ENCODE measurements at regions not wholly inside any gene's neighbourhood (a gene's known extent, or its start where the extent isn't known, plus 50 kb on each side); places are given as distances from the start of the nearest gene placed in this dataset.

- Mint-ChIP-seq H3K27ac (no peak overlapping the region), H3K4me3 (no peak overlapping the region), H3K36me3 (ENCODE audit: low read depth) (no peaks in the 10 kb centered on the region), H3K9me3 (no peaks in the 10 kb centered on the region), H3K4me1 (ENCODE audit: low read depth) (peaks cover 3% of the 10 kb centered on the region), H3K27me3 (peaks cover 25% of the 10 kb centered on the region)
- no peak for DNase-seq
Measured at GRCh38 chr5:155953335-155953734, 373.6 kb upstream of the SGCD start.

DNA sequence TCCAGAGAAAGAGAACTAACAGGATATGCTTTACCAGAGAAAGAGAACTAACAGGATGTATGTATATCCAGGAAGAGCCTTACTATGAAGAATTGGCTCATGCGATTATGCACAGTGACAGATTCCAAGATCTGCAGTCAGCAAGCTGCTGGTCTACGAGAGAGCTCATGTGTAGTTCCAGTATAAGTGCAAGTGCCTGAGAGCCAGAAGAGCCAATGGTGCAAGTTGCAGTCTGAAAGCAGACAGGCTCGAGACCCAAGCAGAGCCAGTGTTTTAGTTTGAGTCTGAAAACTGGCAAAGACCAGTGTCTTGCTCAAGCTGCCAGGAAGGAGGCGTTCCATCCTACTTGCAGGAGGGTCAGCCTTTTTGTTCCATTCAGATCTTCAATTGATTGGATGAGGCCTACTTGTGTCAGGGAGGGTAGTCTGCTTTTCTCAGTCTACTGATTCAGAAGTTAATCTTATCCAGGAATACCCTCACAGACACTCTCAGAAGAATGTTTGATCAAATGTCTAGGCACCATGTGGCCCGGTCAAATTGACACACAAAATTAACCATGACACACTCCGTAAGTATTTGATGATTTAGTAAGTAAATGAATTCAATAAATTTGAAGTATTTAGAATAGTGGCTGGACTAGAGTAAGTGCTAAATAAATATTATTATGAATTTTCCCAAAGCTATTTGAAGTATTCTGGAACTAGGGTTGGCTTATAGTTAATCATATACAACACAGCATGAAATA lies 372.1 kb upstream of the SGCD start:
- H3K36me3 Mint-ChIP-seq (ENCODE audit: low read depth): no peaks in the 10 kb centered on the region
- H3K27me3 Mint-ChIP-seq: peaks cover 15% of the 10 kb centered on the region
- H3K9me3 Mint-ChIP-seq: no peaks in the 10 kb centered on the region
- DNase-seq: no peak
- no peak overlapping the region for H3K4me3 Mint-ChIP-seq
- H3K27ac Mint-ChIP-seq: no peak overlapping the region
- peaks cover 3% of the 10 kb centered on the region for H3K4me1 Mint-ChIP-seq (ENCODE audit: low read depth)

- no peaks in the 10 kb centered on the region for H3K9me3 Mint-ChIP-seq
- no peaks in the 10 kb centered on the region for H3K36me3 Mint-ChIP-seq (ENCODE audit: low read depth)
Measured at GRCh38 chr5:155957884-155958283, 369.1 kb upstream of the SGCD start.

DNA sequence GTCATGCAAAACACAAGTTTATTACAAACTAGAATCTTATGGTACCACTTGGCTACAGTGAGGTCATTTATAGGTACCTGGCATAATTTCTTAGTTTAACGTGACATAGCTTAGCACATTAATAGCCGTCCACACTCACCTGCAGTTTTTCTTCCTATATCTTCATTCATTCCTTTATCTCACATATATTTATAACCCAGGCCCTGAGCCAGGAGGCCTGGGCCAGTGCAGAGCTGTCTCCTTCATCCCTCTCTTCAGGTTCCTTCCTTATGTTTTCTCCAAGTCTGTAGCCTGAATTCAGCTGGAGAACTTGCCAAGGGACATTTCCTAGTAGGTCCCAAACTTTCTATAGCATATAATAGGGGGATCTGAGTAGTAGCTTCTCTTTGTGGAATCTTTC lies 367.9 kb upstream of the SGCD start:
- Mint-ChIP-seq H3K4me3 (no peak overlapping the region), H3K9me3 (no peaks in the 10 kb centered on the region), H3K27ac (no peak overlapping the region), H3K36me3 (ENCODE audit: low read depth) (no peaks in the 10 kb centered on the region), H3K27me3 (peaks cover 3% of the 10 kb centered on the region), H3K4me1 (ENCODE audit: low read depth) (no peaks in the 10 kb centered on the region)
- no peak for DNase-seq

More at GRCh38 chr5:155957884-155958283, 369.1 kb upstream of the SGCD start:
- Mint-ChIP-seq H3K27me3 (peaks cover 7% of the 10 kb centered on the region), H3K27ac (no peak overlapping the region), H3K4me1 (ENCODE audit: low read depth) (peaks cover 3% of the 10 kb centered on the region), H3K4me3 (no peak overlapping the region)
- DNase-seq: no peak

DNA sequence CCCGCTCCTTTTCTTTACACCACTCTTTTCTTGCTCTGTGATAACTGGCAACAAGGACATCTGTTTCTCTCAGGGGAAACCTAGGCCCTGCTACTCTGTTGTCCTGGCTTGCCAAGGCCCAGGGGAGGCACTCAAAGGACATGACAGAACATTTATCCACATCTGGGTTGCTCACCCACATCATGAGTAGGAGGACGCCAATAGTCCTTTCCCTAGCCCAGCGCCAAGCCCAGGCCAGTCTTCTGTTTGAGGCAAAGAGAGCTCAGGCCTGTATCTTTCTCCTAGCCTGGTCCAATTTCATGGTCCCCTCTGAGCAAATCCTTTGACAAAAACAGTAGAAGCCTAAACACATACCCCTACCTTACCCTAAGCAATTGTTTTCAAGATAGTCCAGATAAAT lies 366.8 kb upstream of the SGCD start:
- Mint-ChIP-seq H3K4me3 (no peak overlapping the region), H3K27ac (no peak overlapping the region), H3K4me1 (ENCODE audit: low read depth) (no peaks in the 10 kb centered on the region), H3K9me3 (no peaks in the 10 kb centered on the region), H3K27me3 (peaks cover 3% of the 10 kb centered on the region), H3K36me3 (ENCODE audit: low read depth) (no peaks in the 10 kb centered on the region)
- no peak for DNase-seq

DNA sequence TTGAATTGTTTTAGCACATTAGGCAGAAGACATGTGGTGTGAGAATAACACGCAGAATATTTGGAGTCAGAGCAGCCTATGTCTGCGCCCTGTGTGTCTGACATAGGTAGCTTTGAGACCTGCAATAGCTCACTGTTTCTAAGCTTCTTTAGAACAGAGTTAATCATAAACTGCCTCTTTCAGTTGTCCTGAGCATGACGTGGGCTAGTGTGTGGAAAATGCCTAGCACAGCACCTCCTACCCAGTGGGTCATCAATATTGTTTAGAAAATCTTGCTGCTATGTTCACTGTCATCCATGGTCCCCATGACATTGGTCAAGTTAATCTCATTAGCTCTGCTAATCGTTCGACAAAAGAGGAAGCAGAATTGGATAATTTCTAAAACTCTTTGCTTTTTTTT lies 357.4 kb upstream of the SGCD start:
- Mint-ChIP-seq H3K36me3 (ENCODE audit: low read depth) (no peaks in the 10 kb centered on the region), H3K27me3 (peaks cover 6% of the 10 kb centered on the region), H3K27ac (no peak overlapping the region), H3K4me1 (ENCODE audit: low read depth) (no peaks in the 10 kb centered on the region), H3K4me3 (no peak overlapping the region), H3K9me3 (peaks cover 9% of the 10 kb centered on the region)
- no peak for DNase-seq

- H3K36me3 Mint-ChIP-seq (ENCODE audit: low read depth): no peaks in the 10 kb centered on the region
- no peak overlapping the region for H3K4me3 Mint-ChIP-seq
- H3K27me3 Mint-ChIP-seq: peaks cover 24% of the 10 kb centered on the region
- H3K27ac Mint-ChIP-seq: no peak overlapping the region
- H3K4me1 Mint-ChIP-seq (ENCODE audit: low read depth): no peaks in the 10 kb centered on the region
- no peak for DNase-seq
- H3K9me3 Mint-ChIP-seq: no peaks in the 10 kb centered on the region
Measured at GRCh38 chr5:155974369-155974768, 352.6 kb upstream of the SGCD start.

GRCh38 chr5:155978850-155979249 lies 348.1 kb upstream of the SGCD start:
- Mint-ChIP-seq H3K36me3 (ENCODE audit: low read depth) (no peaks in the 10 kb centered on the region), H3K4me3 (no peak overlapping the region), H3K4me1 (ENCODE audit: low read depth) (no peaks in the 10 kb centered on the region), H3K27me3 (peaks cover 24% of the 10 kb centered on the region), H3K9me3 (no peaks in the 10 kb centered on the region), H3K27ac (no peak overlapping the region)
- DNase-seq: no peak

DNA sequence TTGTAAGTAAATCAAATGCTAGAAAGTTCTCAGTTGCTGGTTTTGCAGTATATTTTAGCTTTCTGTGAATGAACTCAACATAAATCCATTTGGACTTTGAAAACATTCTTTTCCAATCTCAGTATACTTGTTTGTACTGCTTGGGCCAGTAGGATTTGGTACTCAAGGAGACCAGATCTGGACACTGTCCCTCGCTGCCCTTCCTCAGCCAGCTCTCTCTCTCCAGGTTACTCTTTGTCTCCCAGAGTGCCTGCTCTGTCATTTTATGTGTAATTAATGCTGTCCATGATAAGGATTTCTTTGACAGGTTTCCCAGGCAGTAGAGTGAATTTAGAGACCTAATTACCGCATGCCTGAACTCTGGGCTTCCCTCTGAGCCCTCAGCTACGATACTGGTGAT lies 344.6 kb upstream of the SGCD start:
- H3K27ac Mint-ChIP-seq: no peak overlapping the region
- H3K4me1 Mint-ChIP-seq (ENCODE audit: low read depth): no peaks in the 10 kb centered on the region
- H3K36me3 Mint-ChIP-seq (ENCODE audit: low read depth): no peaks in the 10 kb centered on the region
- H3K27me3 Mint-ChIP-seq: no peaks in the 10 kb centered on the region
- H3K4me3 Mint-ChIP-seq: no peak overlapping the region
- DNase-seq: no peak
- no peaks in the 10 kb centered on the region for H3K9me3 Mint-ChIP-seq

DNA sequence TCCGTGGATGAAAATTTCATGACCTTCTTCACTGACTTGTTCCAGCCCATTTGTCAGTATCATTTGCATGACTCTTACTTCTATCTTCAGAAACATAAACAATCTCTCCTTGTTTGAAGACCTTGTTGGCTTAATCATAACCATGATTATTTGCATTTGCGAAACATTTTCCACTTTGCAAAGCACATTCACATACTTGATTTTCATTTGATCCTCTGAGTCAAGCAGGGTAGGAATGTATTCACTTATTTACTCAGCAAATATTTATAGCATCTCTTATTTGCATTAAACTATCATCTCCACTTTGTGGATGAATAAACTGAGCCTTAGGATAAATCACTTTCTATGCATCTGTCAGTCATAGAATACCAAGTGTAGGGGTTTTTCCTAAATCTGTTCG lies 343.0 kb upstream of the SGCD start:
- Mint-ChIP-seq H3K9me3 (no peaks in the 10 kb centered on the region), H3K4me3 (no peak overlapping the region), H3K27me3 (no peaks in the 10 kb centered on the region), H3K36me3 (ENCODE audit: low read depth) (no peaks in the 10 kb centered on the region), H3K27ac (no peak overlapping the region), H3K4me1 (ENCODE audit: low read depth) (no peaks in the 10 kb centered on the region)
- no peak for DNase-seq

- DNase-seq: no peak
- Mint-ChIP-seq H3K27ac (no peak overlapping the region), H3K36me3 (ENCODE audit: low read depth) (no peaks in the 10 kb centered on the region), H3K4me1 (ENCODE audit: low read depth) (no peaks in the 10 kb centered on the region), H3K27me3 (no peaks in the 10 kb centered on the region), H3K4me3 (no peak overlapping the region), H3K9me3 (no peaks in the 10 kb centered on the region)
Measured at GRCh38 chr5:155987265-155987810, 339.6 kb upstream of the SGCD start.

GRCh38 chr5:155989879-155990278 lies 337.1 kb upstream of the SGCD start:
- H3K27ac Mint-ChIP-seq: no peak overlapping the region
- no peaks in the 10 kb centered on the region for H3K36me3 Mint-ChIP-seq (ENCODE audit: low read depth)
- H3K9me3 Mint-ChIP-seq: no peaks in the 10 kb centered on the region
- H3K27me3 Mint-ChIP-seq: peaks cover 4% of the 10 kb centered on the region
- no peak for DNase-seq
- no peak overlapping the region for H3K4me3 Mint-ChIP-seq
- H3K4me1 Mint-ChIP-seq (ENCODE audit: low read depth): no peaks in the 10 kb centered on the region

DNA sequence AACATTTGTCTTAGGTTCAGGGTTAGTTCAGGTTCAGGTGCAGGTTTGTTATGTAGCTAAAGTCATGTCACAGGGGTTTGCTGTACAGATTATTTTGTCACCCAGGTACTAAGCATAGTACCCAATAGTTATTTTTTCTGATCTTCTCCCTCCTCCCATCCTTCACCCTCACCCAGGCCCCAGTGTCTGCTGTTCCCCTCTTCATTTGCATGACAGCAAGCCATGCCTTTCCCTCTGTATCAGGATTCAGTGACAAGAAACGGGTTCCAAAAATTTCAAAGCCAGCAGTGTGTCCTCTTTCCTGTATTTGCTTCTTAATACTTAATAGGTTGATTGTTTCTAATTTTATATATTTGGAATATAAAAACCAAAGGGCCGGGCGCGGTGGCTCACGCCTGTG lies 330.8 kb upstream of the SGCD start:
- H3K9me3 Mint-ChIP-seq: no peaks in the 10 kb centered on the region
- no peak overlapping the region for H3K4me3 Mint-ChIP-seq
- no peak for DNase-seq
- H3K36me3 Mint-ChIP-seq (ENCODE audit: low read depth): no peaks in the 10 kb centered on the region
- no peak overlapping the region for H3K27ac Mint-ChIP-seq
- no peaks in the 10 kb centered on the region for H3K4me1 Mint-ChIP-seq (ENCODE audit: low read depth)
- peaks cover 9% of the 10 kb centered on the region for H3K27me3 Mint-ChIP-seq

DNA sequence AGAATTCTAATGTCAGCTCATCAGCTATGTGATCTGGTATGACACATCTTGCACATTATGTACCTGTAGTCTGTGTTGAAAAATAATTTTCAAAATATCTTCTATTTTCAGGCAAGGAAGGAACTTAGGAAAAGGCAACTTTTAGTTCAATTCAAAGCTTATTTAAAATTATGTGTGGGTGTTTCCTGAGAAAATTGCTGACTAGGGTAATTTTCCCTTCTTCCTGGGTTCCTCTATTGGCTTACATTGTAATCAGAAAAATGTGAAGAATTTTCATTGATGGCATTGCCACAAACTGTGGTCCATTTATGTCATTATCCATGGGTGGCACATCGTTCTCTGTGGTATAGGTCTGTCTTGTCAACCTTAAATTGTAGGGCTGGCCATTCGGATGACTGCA lies 328.7 kb upstream of the SGCD start:
- Mint-ChIP-seq H3K4me1 (ENCODE audit: low read depth) (no peaks in the 10 kb centered on the region), H3K27me3 (peaks cover 9% of the 10 kb centered on the region), H3K36me3 (ENCODE audit: low read depth) (no peaks in the 10 kb centered on the region), H3K27ac (no peak overlapping the region), H3K9me3 (no peaks in the 10 kb centered on the region), H3K4me3 (no peak overlapping the region)
- DNase-seq: no peak

DNA sequence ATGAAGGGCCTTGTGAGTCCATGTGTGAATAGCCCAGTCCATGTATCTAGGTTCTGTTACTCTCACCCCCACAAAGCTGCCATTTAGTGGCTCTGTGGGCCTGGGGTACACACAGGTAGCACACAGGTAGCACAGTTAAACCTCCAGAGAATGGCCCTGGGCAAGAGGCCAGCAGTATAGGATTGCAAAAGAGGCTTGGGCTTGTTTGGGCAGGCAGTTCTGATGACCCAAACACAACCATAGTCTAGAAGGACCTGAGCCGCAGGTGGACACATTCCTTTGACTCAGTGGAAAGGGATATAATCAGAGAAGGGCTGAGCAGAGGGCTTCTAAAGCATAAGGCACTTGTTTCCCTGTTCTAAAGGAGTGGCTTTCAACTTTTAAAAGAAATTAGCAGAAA lies 326.8 kb upstream of the SGCD start:
- Mint-ChIP-seq H3K4me3 (no peak overlapping the region), H3K27ac (no peak overlapping the region), H3K27me3 (peaks cover 6% of the 10 kb centered on the region), H3K9me3 (no peaks in the 10 kb centered on the region), H3K4me1 (ENCODE audit: low read depth) (no peaks in the 10 kb centered on the region), H3K36me3 (ENCODE audit: low read depth) (no peaks in the 10 kb centered on the region)
- no peak for DNase-seq

DNA sequence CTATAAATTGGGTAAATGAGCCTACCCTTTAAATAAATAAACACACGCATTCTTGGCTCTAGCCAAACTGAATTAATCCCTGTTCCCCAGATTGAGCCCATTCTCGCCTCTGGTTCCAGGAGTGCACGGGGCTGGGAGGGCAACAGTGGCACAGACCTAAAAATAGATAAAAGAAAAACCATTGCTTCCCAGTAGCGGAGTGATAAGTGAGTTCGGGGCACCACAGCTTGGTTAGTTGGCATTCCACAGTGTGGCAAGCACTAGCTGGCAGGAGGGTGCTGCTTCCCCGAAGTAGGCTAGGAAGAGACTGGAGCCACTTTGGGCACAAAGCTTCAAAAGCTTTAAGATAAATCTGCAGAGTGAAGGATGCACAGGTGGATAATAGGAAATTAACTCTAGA lies 322.2 kb upstream of the SGCD start:
- no peak for DNase-seq
- no peak overlapping the region for H3K4me3 Mint-ChIP-seq
- no peaks in the 10 kb centered on the region for H3K36me3 Mint-ChIP-seq (ENCODE audit: low read depth)
- peaks cover 7% of the 10 kb centered on the region for H3K27me3 Mint-ChIP-seq
- no peaks in the 10 kb centered on the region for H3K9me3 Mint-ChIP-seq
- no peaks in the 10 kb centered on the region for H3K4me1 Mint-ChIP-seq (ENCODE audit: low read depth)
- no peak overlapping the region for H3K27ac Mint-ChIP-seq
